Right lobe of liver (tissue), 6 donors: ENCODE measurements at regions not wholly inside any gene's neighbourhood (a gene's known extent, or its start where the extent isn't known, plus 50 kb on each side); places are given as distances from the start of the nearest gene placed in this dataset.

Experiments
- ATAC-seq, 4 donors: fragments of 200-7000 bp; cut with Tn5 transposase; one replicate each; pipeline ENCODE4 v1.9.1; 2020; ENCODE audit warnings: mild to moderate bottlenecking in 4 of 4, moderate library complexity in 4 of 4
- DNase-seq, 3 donors: peaks; one replicate each; pipeline ENCODE4 v3.0.0-alpha.2; 2020
- H3K27ac ChIP-seq, 3 donors: fragments of 200-600 bp; one replicate each; pipeline ENCODE4 v1.8.0; 2022
- H3K27me3 ChIP-seq, 2 donors: fragments of 200-600 bp; one replicate each; pipeline ENCODE4 v1.8.0; 2022
- H3K36me3 ChIP-seq, 4 donors: fragments of 200-600 bp; sonication (generic) in 1 of 4; one replicate each; pipeline versions ENCODE4 v1.5.1 to v1.8.0; 2017 to 2022; ENCODE audit warnings: control low read depth in 1 of 4
- H3K4me1 ChIP-seq, 4 donors: fragments of 200-600 bp; sonication (generic) in 1 of 4; one replicate each; pipeline versions ENCODE4 v1.5.1 to v1.8.0; 2017 to 2022; ENCODE audit warnings: control low read depth in 1 of 4
- H3K4me3 ChIP-seq, 3 donors: fragments of 200-600 bp; one replicate each; pipeline ENCODE4 v1.8.0; 2022
- H3K9me3 ChIP-seq, 4 donors: fragments of 200-600 bp; sonication (generic) in 1 of 4; one replicate each; pipeline versions ENCODE4 v1.5.1 to v1.8.0; 2017 to 2022; ENCODE audit warnings: control low read depth in 1 of 4
- CTCF ChIP-seq, 4 donors: fragments of 200-600 bp in 3 of 4; fragments of 450-650 bp in 1 of 4; IDR thresholded peaks; one replicate each; pipeline versions ENCODE4 v1.5.1 to v1.8.0; 2016 to 2022; ENCODE audit warnings: antibody characterized with exemption in 4 of 4, mild to moderate bottlenecking in 2 of 4
- POLR2A ChIP-seq: fragments of 450-650 bp; IDR thresholded peaks from one replicate; pipeline ENCODE4 v1.6.1; 2017; ENCODE audit warnings: antibody characterized with exemption, mild to moderate bottlenecking
- WGBS: methylation state at CpG from one replicate; pipeline ENCODE4 v1.1.6; 2018; ENCODE audit warnings: low coverage, low lambda C conversion rate; ENCODE audit not compliant: insufficient coverage; ENCODE audit errors: missing lambda C conversion rate; 5-methylcytosine and 5-hydroxymethylcytosine counted together
- intact Hi-C, 2 donors: fragments of 100-400 bp; cut with DNase I; formaldehyde crosslinking; loops; one replicate each; pipeline versions ENCODE4 v1.11.2 to v1.14.1; 2022
- small RNA-seq, 2 experiments: library from RNA; depleted of rRNA; stranded (forward); fragments of <200 nt; gene quantifications; one replicate each; pipeline ENCODE3, GENCODE V24; 2016
- donor health status: DM: no; HTN: yes; CAD: no.
- donor health status: DM: no; HTN: no; CAD: no.
- donor health status: DM: no; HTN: no; CAD: no.
- donor health status: DM: no; HTN: yes; CAD: no.
- donor health status: DM: no; HTN: yes; CAD: no.

DNA sequence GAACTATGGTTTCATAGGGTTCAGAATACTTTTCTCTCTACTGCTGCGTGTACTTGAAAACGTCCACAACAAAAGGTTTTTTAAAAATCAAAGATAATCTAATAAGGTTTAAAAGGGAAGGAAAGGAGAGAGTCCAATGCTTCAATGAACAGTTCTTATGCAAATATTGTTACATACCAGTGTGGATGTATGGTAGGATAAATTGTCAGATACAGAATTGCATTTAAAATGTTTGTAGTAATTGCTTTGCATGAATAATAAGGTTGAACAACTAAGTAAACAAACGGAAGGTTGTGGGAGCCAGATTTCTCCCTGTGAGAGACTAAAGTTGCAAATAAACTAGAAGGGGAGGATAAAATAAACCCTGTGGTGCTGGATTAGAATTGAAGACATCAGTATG lies 53.8 kb upstream of the RBBP8 start:
- Histone ChIP-seq H3K27ac (no peak overlapping the region), H3K27me3 (no peaks in the 10 kb centered on the region), H3K9me3 (no peaks in the 10 kb centered on the region), H3K4me3 (no peak overlapping the region), H3K4me1 (peaks cover 0 to 6% (median 1%) of the 10 kb centered on the region in 4 donors), H3K36me3 (no peaks in the 10 kb centered on the region)
- no peak for TF ChIP-seq POLR2A
- no peak for TF ChIP-seq CTCF (IDR thresholded peaks at IDR 0.05)
- DNase-seq = no peak
- intact Hi-C loops = no loop called here
- 63% methylated on average over 3 of the region's 3 CpGs for WGBS
- ATAC-seq = peak in 1 of 4 donors; percentile 35

- no peaks in the 10 kb centered on the region for H3K9me3 ChIP-seq
- no peaks in the 10 kb centered on the region for H3K36me3 ChIP-seq
- no peak overlapping the region for H3K4me3 ChIP-seq
- ATAC-seq = no peak
- H3K27ac ChIP-seq = no peak overlapping the region
- no peak for DNase-seq
- no peaks in the 10 kb centered on the region for H3K4me1 ChIP-seq
- H3K27me3 ChIP-seq = no peaks in the 10 kb centered on the region
- TF ChIP-seq POLR2A (no peak), CTCF (IDR thresholded peaks at IDR 0.05) (no peak)
- intact Hi-C loops = no loop called here
These were observed 51.0 kb upstream of the RBBP8 start for GRCh38 chr18:22882084-22882483.

DNA sequence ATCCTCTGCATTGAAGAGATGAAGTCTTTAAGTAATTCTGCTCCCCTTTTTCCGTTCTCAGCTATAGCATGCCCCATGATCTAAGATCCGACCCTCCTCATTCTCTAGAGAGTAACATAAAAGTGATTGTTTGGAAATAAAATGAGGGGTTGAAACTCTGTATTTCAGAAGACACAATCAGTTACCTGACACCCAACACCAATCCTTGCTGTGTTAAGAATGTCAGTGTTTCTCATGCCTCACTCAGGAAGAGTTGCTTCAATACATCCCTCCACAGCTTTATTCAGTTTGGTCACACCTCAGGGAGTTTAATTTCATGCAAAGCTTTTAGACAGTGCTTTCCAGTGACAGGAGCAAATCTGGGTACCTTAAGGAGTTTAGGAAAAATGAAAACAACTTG lies 49.9 kb upstream of the RBBP8 start:
- no peak for ATAC-seq
- intact Hi-C loops = no loop called here
- no peak overlapping the region for H3K27ac ChIP-seq
- WGBS = 97% methylated on average over 2 of the region's 2 CpGs
- DNase-seq = no peak
- no peaks in the 10 kb centered on the region for H3K27me3 ChIP-seq
- no peaks in the 10 kb centered on the region for H3K4me1 ChIP-seq
- no peaks in the 10 kb centered on the region for H3K36me3 ChIP-seq
- TF ChIP-seq CTCF (IDR thresholded peaks at IDR 0.05) (no peak), POLR2A (no peak)
- H3K4me3 ChIP-seq = no peak overlapping the region
- no peaks in the 10 kb centered on the region for H3K9me3 ChIP-seq

Small RNA genes lying in the stretch of these regions (small RNA-seq; reads per million reads assigned to genes)
- gene RNU6-1032P = 0 reads per million in 2 experiments
